ENCODE measurements at regions not wholly inside any gene's neighbourhood (a gene's known extent, or its start where the extent isn't known, plus 50 kb on each side); places are given as distances from the start of the nearest gene placed in this dataset.

- ChIA-PET POLR2A (ENCODE audit: partially characterized antibody) (no interaction called here), CTCF (ENCODE audit: partially characterized antibody) (no interaction called here)
- Histone ChIP-seq H3K9ac (replicated peaks in 1 of 4; ENCODE audit: extremely low read depth in 1 of 4, low read depth in 3 of 4, low read length in 3 of 4) (no peak overlapping the region), H4K91ac (replicated peaks; ENCODE audit: insufficient read length, low read length) (no peak overlapping the region), H2BK120ac (replicated peaks; ENCODE audit: low read depth, low read length) (no peak overlapping the region), H3K4ac (replicated peaks; ENCODE audit: insufficient read length, low read depth, low read length) (no peak overlapping the region), H3K4me3 (ENCODE audit: extremely low read depth in 1 of 4, insufficient read depth in 2 of 4, low read depth in 3 of 4, low read length in 4 of 4) (no peak overlapping the region), H3K79me2 (ENCODE audit: control insufficient read depth in 1 of 2, insufficient read depth in 2 of 2, low read length in 2 of 2) (no peaks in the 10 kb centered on the region), H3K4me1 (replicated peaks in 1 of 4; ENCODE audit: control insufficient read depth in 3 of 4, insufficient read depth in 4 of 4, low read length in 3 of 4) (no peaks in the 10 kb centered on the region), H3K27ac (ENCODE audit: low read depth, low read length) (no peak overlapping the region), H3K23me2 (ENCODE audit: low read depth, low read length) (no peaks in the 10 kb centered on the region), H3K36me3 (ENCODE audit: control insufficient read depth in 2 of 4, insufficient read depth in 4 of 4, low read length in 3 of 4) (no peaks in the 10 kb centered on the region), H2AK5ac (ENCODE audit: low read depth, low read length) (no peak overlapping the region), H3K23ac (ENCODE audit: insufficient read length) (no peak overlapping the region), H3K27me3 (replicated peaks in 1 of 4; ENCODE audit: control insufficient read depth in 3 of 4, extremely low read depth in 1 of 4, insufficient read depth in 3 of 4, low read length in 3 of 4) (no peaks in the 10 kb centered on the region), H2BK5ac (ENCODE audit: low read depth, low read length) (no peak overlapping the region), H2BK12ac (ENCODE audit: low read depth, low read length) (no peak overlapping the region), H3K14ac (ENCODE audit: insufficient read length) (no peak overlapping the region), H4K20me1 (replicated peaks in 1 of 2; ENCODE audit: control insufficient read depth in 1 of 2, insufficient read depth in 2 of 2, low read length in 2 of 2) (no peaks in the 10 kb centered on the region), H3K79me1 (ENCODE audit: low read depth, low read length) (no peaks in the 10 kb centered on the region), H4K5ac (ENCODE audit: insufficient read length, low read depth, low read length) (no peak overlapping the region), H2BK20ac (ENCODE audit: low read length) (no peak overlapping the region), H3K9me3 (ENCODE audit: insufficient read depth in 2 of 2, low read depth in 1 of 2, low read length in 1 of 2) (no peaks in the 10 kb centered on the region), H3K4me2 (ENCODE audit: insufficient read depth in 1 of 2, low read depth in 2 of 2, low read length in 2 of 2) (no peak overlapping the region), H4K8ac (ENCODE audit: extremely low read depth, insufficient read depth, low read length) (no peak overlapping the region), H3K18ac (ENCODE audit: extremely low read depth, low read length) (no peak overlapping the region), H3K56ac (replicated peaks; ENCODE audit: insufficient read length, low read depth, low read length) (no peak overlapping the region), H2BK15ac (ENCODE audit: low read length) (no peak overlapping the region), H2AFZ (ENCODE audit: low read length) (no peak overlapping the region)
- no peak for FAIRE-seq
- no peak for DNase-seq (ENCODE audit: low read depth in 1 of 2, low spot score in 2 of 2)
- WGBS, 2 experiments (ENCODE audit: extremely low coverage in 1 of 2, insufficient coverage in 1 of 2, insufficient read length in 1 of 2, insufficient replicate concordance in 2 of 2, low coverage in 1 of 2, low lambda C conversion rate in 2 of 2, missing lambda C conversion rate in 1 of 2), result 94% methylated on average over 3 of the region's 3 CpGs; no CpG with 5 or more reads in 1 of the 2 experiments
- TF ChIP-seq CTBP2 (IDR thresholded peaks at IDR 0.05; ENCODE audit: borderline replicate concordance, insufficient read depth, insufficient read length, low read length) (no peak), CHD1 (IDR thresholded peaks at IDR 0.05; ENCODE audit: low read depth, low read length) (no peak), POU5F1 (IDR thresholded peaks at IDR 0.05; ENCODE audit: low read depth, low read length) (no peak), HDAC6 (IDR thresholded peaks at IDR 0.05; ENCODE audit: low read depth, low read length) (no peak), KDM5A (IDR thresholded peaks at IDR 0.05; ENCODE audit: low read length) (no peak), RFX5 (IDR thresholded peaks at IDR 0.05; ENCODE audit: borderline replicate concordance, low read depth, low read length) (no peak), RBBP5 (IDR thresholded peaks at IDR 0.05; ENCODE audit: borderline replicate concordance, low read depth, low read length) (no peak), CREB1 (IDR thresholded peaks at IDR 0.05) (no peak), MAFK (IDR thresholded peaks at IDR 0.05; ENCODE audit: low read depth, low read length) (no peak), JUND (IDR thresholded peaks at IDR 0.05; ENCODE audit: low read length) (no peak), GABPA (IDR thresholded peaks at IDR 0.05; ENCODE audit: borderline replicate concordance, insufficient read depth, low read length) (no peak), SP2 (IDR thresholded peaks at IDR 0.05; ENCODE audit: low read length) (no peak)
- TF ChIP-seq, protein P1, sequence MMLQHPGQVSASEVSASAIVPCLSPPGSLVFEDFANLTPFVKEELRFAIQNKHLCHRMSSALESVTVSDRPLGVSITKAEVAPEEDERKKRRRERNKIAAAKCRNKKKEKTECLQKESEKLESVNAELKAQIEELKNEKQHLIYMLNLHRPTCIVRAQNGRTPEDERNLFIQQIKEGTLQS (IDR thresholded peaks at IDR 0.05; ENCODE audit: insufficient read depth, low read depth, low read length), result no peak
Observed at GRCh38 chr6:92507552-92507951, 911.8 kb downstream of the EPHA7 start.

All from H1 (cell line).